ENCODE measurements at regions not wholly inside any gene's neighbourhood (a gene's known extent, or its start where the extent isn't known, plus 50 kb on each side); places are given as distances from the start of the nearest gene placed in this dataset.

DNA sequence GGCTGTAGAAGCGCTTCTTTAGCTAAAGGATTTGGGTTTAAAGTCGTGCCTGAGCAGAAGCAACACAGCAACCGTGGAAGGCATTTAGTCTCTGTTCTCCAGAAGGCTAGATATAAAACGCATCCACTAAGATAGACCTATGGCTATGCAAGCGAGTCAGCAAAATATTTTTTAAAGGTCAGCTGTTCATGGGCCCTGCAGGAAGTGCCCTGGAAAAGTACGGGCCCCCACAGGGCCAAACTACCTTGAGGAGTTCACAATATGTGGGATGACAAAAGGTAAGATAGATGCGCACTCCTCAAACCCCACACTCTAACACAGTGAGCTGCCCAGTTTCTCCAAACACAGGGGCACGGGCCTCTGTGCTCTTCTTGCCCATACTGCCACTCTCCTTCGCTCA is 261.6 kb downstream of the VPS13C start:
- DNase-seq (ENCODE audit: low read depth): no peak
- no peak overlapping the region for H3K4me3 ChIP-seq (ENCODE audit: low read length)
- TF ChIP-seq, protein P1, sequence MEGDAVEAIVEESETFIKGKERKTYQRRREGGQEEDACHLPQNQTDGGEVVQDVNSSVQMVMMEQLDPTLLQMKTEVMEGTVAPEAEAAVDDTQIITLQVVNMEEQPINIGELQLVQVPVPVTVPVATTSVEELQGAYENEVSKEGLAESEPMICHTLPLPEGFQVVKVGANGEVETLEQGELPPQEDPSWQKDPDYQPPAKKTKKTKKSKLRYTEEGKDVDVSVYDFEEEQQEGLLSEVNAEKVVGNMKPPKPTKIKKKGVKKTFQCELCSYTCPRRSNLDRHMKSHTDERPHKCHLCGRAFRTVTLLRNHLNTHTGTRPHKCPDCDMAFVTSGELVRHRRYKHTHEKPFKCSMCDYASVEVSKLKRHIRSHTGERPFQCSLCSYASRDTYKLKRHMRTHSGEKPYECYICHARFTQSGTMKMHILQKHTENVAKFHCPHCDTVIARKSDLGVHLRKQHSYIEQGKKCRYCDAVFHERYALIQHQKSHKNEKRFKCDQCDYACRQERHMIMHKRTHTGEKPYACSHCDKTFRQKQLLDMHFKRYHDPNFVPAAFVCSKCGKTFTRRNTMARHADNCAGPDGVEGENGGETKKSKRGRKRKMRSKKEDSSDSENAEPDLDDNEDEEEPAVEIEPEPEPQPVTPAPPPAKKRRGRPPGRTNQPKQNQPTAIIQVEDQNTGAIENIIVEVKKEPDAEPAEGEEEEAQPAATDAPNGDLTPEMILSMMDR (conservative IDR thresholded peaks at IDR 0.05; ENCODE audit: low read depth, low read length): no peak

DNA sequence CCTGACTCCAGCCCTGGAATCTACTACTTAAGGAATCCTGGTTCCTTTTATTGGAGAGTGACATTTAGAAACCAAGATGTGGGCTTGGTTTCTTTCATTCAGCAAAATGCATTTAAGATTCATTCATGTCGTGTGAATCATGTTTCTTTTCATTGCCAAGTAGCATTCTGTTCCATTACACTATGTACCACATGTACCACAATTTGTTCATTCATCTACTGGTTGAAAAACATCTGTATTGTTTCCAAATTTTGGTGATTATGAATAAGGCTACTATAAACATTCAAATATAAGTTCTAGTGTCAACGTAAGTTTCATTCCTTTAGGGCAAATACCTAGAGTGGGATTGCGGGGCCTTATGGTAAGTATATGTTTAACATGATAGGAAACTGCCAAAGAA is 264.2 kb downstream of the VPS13C start:
- DNase-seq (ENCODE audit: low read depth): no peak
- no peak overlapping the region for H3K4me3 ChIP-seq (ENCODE audit: low read length)
- TF ChIP-seq, protein P1 (conservative IDR thresholded peaks at IDR 0.05; ENCODE audit: low read depth, low read length): no peak

DNA sequence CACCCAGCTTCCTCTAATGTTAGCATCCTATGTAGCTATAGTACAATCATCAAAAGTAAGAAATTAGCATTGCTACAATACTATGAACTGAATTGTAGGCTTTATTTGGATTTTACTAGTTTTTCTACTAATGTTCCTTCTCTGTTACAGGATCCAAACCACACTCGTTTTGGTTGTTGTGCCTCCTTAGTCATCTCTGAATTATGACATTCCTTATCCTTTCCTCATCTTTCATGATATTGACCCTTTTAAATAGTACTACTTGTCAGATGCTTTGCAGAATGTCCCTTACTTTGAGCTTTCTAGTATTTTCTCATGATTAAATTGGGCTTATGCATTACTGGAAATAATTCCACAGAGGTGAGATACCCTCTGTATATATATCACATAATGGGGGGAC is 265.4 kb downstream of the VPS13C start:
- no peak for DNase-seq (ENCODE audit: low read depth)

DNA sequence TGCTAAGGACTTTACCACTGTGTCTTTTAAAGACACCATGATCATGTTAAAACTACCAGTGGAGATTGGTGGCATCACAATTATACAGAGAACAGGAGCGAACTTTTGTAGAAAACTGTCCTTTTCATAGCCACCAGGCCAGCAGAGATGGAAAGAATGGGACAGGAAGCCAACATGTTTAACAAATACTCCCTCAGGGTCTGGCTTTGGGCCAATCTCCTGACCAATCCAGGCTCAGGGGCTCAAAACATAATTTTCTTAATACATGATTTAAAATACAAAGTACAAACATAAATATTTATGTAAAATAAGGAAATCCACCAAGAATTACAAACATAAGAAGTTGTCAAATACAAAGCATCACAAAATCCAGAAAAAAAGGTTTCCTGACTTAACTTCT is 266.0 kb downstream of the VPS13C start:
- TF ChIP-seq, protein P1 (conservative IDR thresholded peaks at IDR 0.05; ENCODE audit: low read depth, low read length): no peak
- DNase-seq (ENCODE audit: low read depth): no peak
- no peak overlapping the region for H3K4me3 ChIP-seq (ENCODE audit: low read length)

More for the DNA sequence above, 265.4 kb downstream of the VPS13C start:
- H3K4me3 ChIP-seq (ENCODE audit: low read length): no peak overlapping the region
- TF ChIP-seq, protein P1 (conservative IDR thresholded peaks at IDR 0.05; ENCODE audit: low read depth, low read length): no peak

DNA sequence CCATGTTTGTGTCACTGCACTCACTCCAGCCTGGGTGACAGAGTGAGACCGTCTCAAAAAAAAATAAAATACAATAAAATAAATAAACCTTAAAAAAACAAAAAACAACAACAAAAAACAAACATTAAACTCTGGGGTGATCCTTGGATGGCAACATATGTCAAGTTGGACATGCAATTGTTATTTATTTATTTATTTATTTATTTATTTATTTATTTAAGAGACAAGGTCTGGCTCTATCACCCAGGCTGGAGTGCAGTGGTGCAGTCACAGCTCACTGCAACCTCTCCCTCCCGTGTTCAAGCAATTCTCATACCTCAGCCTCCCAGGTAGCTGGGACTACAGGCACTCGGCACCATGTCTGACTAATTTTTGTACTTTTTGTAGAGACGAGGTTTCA is 275.5 kb downstream of the VPS13C start:
- H3K4me3 ChIP-seq (ENCODE audit: low read length): no peak overlapping the region

DNA sequence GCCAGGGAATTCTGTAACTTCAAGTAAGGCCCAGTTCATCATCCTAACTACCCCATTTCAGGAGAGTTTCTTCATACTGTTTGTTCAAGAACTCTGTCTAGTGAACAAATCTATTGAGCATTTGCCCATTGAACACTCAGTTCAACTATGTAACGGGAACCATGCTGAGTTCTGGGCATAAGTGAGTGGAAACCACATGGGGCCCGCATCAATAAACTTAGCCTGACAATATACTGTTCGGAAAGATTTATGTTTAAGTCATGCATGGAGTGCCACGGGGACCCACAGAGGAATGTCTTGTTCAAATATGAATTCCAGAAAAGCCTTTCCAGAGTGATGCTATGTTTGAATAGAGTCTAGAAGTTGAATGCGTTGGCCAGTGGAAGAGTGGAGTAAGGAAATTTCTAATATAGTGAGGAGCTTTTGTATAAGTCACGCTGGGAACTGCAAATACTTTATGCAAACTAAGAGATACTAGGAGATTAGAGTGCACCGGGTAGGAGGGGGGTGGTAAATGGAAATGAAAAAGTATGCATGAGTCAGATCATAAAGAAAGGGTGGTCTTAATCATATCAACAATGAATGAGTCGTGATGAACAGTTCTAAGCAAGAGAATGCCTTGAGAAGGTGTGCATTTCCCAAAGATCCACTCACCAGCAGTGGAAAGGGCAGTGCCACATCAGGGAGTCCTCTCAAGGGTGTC is 279.8 kb downstream of the VPS13C start:
- H3K4me3 ChIP-seq (ENCODE audit: low read length): no peak overlapping the region
- TF ChIP-seq, protein P1 (conservative IDR thresholded peaks at IDR 0.05; ENCODE audit: low read depth, low read length): no peak
- no peak for DNase-seq (ENCODE audit: low read depth)

More for the DNA sequence above, 275.5 kb downstream of the VPS13C start:
- no peak for DNase-seq (ENCODE audit: low read depth)
- TF ChIP-seq, protein P1 (conservative IDR thresholded peaks at IDR 0.05; ENCODE audit: low read depth, low read length): no peak

DNA sequence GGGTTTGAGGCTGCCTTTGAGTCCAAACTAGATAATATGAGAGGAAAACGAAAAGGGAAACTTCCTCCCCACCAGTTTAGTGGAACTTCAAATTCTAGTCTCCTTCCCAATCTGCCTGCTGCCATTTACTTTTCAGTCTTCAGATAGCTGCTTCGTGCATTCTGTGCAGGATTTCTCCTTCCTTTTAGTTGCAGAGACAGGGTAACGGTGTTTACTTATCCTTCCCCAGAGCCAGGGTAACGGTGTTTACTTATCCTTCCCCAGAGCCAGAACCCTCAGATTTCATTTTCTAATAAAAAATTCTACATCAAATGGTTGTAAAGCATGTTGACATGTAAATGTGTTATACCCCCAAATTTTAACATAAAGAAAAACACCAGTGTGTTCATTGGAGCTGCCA is 282.6 kb downstream of the VPS13C start:
- TF ChIP-seq, protein P1 (conservative IDR thresholded peaks at IDR 0.05; ENCODE audit: low read depth, low read length): no peak
- no peak for DNase-seq (ENCODE audit: low read depth)
- no peak overlapping the region for H3K4me3 ChIP-seq (ENCODE audit: low read length)
